ENCODE measurements at regions not wholly inside any gene's neighbourhood (a gene's known extent, or its start where the extent isn't known, plus 50 kb on each side); places are given as distances from the start of the nearest gene placed in this dataset.

DNA sequence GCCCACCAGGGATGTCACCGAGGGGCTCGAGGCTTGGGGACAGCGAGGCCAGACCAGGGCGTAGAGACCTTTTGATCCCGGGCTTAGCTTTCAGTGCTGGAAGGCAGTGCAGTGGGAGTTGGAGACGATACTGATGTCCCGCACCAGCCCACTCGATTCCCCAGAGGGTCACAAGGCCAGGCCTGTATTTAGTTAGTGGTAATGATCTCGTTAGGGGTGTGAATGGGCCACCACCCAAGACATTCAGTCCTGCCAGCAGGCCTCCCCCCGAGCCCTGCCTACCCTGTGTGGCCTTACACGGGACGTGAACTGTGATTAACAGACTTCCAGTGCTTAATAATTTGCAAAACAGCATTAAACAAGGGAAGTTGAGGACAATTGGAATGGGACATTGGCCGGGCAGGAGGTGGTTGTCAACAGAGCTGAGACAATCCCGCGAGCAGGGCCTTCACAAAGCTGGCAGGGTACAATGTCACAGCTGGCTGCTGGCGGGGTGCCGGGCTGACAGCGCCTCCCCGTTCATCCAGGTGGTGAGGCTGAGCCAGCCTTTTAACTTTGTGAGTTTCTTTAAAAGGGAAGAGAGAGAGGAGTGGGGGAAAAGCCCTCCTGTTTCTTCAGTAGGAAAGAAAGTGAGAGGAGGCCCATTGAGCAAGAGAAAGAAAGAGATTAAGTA lies 175.3 kb upstream of the RALGAPA2 start:
- DNase-seq (ENCODE audit: low read depth in 2 of 2): no peak

DNA sequence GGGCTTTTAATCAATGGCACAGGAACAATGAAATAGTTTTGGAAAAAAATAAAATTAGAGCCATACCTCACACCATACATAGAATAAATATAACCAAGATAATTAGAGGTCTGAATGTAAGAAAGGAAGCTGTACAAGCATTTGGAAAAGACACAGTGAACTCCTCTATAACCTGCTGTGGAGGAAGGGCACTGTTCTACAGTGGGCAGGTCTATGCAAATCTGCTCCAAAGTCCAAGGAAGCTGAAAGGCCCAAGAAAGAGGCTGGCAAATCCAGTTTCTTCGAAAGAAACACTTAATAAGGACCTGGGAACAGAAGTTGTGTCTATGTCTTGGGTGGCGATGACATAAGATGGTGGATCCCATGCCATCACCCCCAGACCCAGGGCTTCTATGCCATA lies 169.4 kb upstream of the RALGAPA2 start:
- DNase-seq (ENCODE audit: low read depth in 2 of 2): no peak

DNA sequence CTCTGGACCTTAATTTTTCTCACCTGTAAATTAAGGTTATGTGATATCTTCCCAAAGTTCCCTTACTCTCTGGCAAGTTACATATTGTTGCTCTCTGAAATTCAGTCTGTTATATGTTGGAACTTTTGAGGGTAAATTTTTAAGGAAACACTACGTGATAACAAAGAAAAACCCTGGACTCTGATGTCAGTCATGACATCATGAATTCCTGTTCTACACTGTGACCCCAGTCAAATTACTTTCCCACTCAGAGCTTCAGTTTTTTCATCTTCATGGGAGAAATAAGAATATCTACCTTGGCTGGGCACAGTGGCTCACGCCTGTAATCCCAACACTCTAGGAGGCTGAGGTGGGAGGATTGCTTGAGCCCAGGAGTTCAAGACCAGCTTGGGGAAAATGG lies 164.6 kb upstream of the RALGAPA2 start:
- DNase-seq (ENCODE audit: low read depth in 2 of 2): no peak

DNA sequence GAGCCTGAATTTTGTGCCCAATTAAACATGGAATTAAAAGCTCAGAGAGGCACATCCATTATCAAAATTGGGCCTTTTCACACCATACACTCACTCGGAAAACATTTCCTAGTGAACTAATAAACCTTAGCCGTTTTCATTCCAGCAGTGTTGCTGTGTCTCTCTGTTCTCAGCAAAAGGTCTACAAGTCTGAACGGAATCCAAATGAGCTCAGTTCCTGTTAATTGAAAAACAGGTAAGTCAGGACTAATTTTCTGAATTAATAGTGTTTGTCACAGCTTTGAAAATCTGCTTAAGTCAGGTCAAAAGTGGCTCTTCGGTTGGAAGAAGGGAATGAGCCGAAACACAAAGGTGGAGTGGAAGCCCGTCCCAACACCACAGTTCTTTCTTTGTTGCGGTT lies 163.3 kb upstream of the RALGAPA2 start:
- no peak for DNase-seq (ENCODE audit: low read depth in 2 of 2)

DNA sequence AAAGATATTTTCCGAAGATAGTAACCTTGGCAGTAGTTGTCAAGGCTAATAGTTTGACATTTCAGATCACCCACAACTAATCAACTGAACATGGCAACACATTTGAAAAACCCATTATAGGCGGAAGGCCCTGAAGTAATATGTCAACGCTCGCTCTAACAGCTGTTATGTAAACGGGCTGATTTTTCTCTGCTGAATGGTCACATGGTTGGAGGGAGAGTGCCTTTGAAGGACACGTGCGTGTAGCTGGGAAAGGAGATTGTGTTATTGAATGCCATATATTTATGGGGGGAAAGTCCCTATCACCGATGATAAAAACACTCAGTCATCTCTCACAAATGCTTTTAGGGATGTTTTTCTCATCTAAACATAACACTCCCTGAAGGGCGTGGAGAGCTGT lies 160.0 kb upstream of the RALGAPA2 start:
- no peak for DNase-seq (ENCODE audit: low read depth in 2 of 2)

DNA sequence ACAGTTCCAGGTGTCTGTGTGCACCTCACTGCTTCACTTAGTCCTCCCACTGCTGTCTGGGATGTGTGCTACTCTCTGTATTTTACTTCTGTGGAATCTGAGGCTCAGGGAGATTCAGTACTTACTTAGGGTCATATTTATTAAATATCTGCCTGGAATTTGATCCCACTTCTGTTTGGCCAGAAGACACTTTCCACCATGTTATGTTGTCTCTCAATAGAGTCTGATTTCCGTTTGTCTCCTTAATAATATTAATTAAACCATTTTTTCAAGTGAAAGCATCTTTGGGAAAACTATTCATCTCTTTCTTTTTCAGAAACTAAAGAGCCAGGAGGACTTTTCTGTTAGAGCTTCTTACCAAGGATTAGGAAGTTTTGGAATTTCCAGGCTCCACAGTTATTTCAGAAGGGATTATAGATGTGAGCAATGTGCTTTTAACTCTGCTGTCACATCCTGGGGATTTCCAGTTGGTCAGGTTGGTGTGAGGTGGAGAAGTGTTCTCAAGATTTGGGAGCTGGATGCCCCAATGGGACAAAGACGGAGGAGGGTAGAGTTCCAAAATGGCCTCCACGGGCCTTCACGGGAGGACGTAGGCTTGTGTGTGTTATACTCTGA lies 156.8 kb upstream of the RALGAPA2 start:
- DNase-seq (ENCODE audit: low read depth in 2 of 2): no peak

DNA sequence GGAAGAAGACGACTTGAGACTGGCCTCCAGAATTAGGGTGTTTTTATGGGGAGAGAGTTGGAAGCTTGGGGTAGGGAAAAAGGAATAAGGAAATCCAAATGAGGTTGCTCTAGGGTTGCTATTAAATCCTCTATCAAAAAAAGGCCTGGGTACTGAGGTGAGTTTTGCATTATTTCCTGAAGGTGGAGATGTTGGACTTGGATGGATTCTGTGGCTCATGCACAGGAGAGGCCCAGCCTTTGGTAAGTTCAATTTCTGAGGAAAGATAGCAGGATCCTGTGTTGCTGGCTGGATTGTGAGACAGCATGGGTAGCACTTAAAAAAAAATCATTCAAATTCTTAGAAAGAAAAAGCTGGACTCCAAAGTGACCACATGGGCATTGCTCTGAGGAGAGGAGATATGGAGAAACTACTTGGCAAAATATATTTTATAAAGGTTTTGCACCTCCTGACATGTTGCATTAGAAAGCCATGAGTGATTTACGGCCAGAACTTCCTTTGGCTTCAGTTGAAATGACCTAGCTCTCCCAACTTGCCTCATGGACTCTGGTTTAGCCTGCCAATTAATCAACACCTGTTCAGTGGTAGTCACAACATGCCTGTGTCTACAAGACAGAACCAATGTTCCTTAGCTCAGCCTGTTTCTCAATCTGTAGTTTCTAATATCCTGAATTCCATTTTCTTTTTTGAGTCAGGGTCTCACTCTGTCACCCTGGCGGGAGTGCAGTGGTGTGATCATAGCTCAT lies 152.1 kb upstream of the RALGAPA2 start:
- DNase-seq (ENCODE audit: low read depth in 2 of 2): no peak

DNA sequence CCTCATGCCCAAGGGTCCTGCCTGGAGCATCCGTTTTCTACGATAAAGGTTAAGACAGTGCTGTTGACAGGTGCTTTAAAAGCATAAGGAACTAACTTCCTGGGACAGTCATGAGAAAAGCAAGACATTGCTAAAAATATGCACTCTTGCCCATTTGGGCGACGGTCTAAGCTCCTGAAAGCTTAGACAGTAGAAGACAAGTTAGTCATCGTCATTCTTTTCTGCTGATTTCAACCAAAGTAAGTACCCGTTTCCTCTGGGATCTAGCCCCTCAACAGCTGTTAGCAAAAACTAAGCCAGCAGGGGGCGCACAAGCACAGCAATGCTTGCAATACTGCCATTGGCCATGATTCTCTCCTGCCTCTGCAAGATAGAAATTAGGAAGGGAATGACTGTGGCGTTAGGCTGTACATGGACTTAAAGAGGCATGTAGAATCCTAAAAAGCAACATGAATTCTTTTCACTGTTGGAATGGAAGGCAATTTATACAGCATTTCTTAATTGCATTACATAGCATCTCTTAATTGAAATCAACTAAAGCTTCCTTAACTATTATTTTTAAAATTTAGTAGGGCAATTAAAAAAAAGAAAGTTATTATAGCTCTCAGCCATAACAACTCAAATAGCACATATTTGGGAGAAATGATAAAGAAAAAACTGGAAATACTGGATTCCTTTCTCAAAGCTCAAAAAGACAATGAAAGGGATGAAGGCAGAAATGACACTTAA lies 147.8 kb upstream of the RALGAPA2 start:
- DNase-seq (ENCODE audit: low read depth in 2 of 2): peak; percentile 81 to 99

DNA sequence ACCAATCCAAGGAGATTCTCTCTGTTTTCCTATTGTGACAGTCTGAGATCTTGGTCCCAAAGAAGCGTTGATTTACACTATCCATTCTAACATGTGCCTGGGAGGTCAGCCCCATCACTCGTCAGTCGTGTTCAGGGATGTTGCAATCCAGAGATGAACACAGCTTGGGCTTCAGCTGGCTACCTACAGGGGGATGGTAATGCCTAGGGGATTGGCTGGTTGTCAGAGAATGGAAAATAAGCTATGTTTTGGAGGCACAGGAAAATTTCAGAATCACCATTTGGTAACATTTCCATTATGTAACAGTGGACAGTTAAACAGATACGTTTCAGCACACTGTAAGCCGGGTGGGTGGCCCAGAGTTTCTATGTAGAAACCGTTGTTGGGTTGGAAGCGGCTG lies 147.1 kb upstream of the RALGAPA2 start:
- DNase-seq (ENCODE audit: low read depth in 2 of 2): no peak

DNA sequence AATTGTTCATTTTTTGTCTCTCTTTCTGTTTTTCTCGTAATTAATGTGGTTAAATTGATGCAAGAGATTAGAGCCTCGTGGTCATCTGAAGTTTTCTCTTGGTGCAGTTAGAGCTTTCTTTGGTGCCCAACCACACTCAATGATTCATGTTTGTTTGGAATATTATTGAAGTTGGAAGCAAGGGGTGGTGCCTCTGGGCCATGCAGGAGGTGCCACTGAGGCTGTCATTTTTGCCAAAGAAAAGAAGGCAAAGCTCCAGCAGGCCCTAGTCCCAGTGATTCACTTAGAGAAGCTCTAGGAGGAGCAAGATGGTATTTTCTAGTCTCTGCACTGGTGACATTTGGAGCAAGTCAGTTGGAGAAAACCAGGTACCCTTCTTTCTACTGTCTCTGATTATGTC lies 144.5 kb upstream of the RALGAPA2 start:
- DNase-seq (ENCODE audit: low read depth in 2 of 2): no peak

DNA sequence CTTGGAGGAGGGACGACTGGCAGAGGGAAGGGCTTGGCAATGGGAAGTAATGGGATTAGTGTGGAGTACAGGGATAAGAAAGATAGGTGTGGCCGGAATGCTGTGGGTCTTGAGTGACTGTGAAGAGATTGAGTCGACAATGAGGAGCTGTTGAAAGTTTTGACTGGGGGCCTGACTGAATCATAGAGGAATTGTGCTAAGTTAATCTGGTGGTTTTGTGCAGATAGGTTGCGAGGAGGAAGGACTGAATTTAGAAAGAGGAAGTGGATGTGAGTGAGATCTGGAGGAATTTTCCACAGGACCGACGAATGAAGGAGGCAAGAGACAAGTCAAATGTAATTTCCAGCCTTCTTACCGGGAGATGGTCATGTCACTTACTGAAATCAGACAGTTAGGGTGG lies 143.9 kb upstream of the RALGAPA2 start:
- DNase-seq (ENCODE audit: low read depth in 2 of 2): no peak

DNA sequence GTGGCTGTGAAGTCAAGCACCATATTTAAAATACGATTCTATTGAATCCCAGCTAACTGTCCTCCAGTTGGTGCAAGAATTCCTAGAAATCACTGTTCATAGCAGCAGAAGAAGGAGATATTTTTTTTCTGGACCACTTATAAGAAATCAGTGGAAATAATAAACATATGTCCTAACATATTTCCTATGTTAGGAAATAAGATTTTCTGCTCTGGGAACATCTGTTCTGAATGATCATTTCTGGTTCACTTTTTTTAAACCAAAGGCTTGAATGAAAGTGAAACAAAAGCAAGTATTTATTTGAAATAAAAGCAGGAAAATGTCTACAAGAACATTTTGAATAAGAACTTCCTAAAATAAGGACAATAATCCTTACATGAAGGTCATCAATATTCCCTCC lies 138.9 kb upstream of the RALGAPA2 start:
- DNase-seq (ENCODE audit: low read depth in 2 of 2): no peak

DNA sequence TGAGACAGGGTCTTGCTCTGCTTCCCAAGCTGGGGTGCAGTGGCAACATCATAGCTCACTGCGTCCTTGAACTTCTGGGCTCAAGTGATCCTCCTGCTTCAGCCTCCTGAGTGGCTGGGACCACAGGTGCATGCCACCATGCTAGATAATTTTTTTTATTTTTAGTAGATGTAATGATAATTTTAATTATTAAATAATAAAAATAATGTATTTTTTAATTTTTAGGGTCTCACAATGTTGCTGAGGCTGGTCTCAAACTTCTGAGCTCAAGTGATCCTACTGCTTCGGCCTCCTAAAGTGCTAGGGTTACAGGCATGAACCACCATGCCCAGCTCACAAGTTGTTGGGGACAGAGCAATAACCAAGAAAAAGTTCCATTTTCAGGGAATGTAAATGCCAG lies 138.0 kb upstream of the RALGAPA2 start:
- no peak for DNase-seq (ENCODE audit: low read depth in 2 of 2)

DNA sequence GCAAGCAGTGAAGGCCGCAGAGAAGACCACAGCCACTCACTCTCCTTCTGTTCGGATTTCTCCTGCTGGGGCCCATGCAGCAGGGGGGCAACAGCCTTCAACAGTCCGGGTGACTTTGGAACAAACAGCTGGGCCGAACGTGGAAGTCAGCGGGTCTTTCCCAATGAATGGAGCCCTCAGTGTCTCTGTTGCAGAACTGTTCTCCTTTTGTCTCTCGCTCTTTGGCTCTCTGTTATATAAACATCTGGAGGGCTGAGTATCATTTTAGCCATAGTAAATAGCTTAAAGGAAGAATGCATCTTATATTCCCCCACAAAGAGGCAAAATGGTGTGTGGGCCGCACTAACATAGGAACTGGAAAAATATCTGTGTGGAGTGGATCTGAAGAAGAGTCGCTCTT lies 136.7 kb upstream of the RALGAPA2 start:
- DNase-seq (ENCODE audit: low read depth in 2 of 2): no peak

DNA sequence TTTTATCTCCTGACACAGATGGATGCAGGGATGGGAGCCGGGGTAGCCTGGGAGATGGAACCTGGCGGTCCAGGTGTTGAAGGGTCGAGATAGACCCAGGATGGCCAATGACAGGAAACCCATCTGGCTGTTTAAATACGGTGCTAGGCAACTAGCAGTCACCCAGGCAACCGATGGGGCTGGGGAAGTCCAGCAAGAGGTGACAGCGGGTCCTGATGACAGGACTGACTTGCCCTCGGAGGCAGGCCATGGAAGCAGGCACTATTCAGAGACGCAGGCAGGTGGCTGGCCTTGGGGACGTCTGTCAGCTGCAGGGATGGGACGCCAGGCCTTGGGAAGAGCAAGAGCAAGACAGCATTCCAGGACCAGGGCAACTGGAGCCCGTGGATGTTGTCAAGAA lies 135.4 kb upstream of the RALGAPA2 start:
- no peak for DNase-seq (ENCODE audit: low read depth in 2 of 2)

DNA sequence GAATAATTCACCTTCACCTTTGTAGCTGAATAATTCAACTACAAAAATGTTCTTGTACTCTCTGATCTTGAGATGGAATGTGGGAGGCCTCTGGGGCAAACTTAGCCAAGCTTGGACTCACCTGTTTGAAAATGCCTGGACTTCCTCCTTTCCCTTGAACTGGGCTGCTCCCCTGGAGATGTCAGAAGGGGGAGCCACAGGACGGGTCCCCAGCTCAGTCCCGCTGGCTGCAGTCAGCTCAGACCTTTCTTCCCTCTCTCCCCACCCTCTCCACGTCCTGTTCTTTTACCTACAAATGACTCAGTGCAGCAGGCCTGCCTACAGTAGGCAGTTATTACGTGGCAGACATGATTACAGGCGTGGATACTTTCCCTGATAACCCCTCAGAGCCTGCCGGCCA lies 131.5 kb upstream of the RALGAPA2 start:
- DNase-seq (ENCODE audit: low read depth in 2 of 2): no peak

DNA sequence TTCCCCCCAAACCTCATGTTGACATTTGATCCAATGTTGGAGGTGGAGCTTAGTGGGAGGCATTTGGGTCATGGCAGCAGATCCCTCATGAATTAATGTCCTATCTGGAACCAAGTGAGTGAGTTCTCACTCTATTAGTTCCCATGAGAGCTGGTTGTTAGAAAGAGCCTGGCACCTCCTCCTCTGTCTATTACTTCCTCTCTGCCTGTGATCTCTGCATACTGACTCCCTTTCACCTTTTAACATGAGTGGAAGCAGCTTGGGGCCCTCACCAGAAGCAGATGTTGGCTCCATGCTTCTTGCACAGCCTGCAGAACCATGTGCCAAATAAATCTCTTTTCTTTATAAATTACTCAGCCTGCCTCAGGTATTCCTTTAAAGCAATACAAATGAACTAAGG lies 127.3 kb upstream of the RALGAPA2 start:
- DNase-seq (ENCODE audit: low read depth in 2 of 2): no peak

DNA sequence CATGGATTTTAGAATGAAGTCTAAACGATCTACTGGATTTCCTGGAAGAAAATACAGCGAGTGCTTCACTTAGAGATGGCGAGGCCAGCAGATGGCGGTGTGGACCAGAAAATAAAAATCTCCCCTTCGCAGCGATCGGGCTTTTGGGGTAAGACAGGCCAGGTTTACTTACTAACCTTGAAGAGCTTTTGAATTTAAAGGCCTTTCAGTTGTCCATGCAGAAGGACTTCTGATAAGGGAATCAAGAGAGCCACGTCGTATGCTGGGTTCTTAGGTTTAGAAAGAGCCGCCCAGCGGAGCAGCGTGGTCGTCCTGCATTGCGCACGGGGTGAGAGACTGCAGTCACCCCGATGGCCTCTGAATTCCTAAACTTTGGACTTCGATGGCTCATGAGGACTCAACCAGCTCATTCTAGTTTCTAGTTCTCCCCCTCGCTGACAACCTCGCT lies 125.2 kb upstream of the RALGAPA2 start:
- peak in 1 of 2 donors; percentile 35 for DNase-seq (ENCODE audit: low read depth in 2 of 2)

DNA sequence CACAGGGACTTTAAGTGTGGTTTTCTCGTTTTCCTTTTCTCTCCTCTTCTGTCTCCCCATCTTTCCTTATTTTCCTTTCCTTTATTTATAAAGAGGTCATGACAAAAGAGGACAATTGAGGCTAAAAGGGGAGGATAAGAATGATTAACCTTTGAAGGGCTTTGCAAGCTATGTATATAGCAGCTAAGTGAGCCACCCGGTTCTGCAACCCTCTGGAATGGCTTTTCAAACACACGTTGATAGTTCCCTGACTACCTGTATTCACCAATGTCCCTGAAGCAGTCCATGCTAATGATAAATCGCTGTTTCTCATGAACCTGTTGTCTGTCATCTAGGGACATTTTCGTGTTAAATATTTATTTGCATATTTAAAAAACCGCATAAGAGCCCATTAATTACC lies 124.4 kb upstream of the RALGAPA2 start:
- DNase-seq (ENCODE audit: low read depth in 2 of 2): no peak

DNA sequence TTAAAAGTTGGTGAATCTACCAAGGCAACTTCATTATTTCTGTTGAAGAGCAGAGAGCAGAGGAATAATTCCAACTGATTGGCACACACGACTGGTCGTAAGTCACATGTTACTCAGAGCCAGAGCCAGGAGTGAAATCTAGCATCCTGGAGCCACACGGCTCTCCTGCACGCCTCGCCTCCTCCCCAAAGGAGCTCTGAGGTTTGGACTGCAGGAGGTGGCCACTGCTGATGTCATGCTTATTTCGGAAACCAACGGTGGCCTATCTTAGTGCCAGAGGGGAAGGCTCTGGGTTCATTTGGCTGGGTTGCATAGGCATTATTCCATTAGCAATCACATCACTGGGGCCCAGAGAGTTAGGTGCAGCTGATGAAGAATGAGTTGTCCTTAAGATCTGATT lies 123.5 kb upstream of the RALGAPA2 start:
- DNase-seq (ENCODE audit: low read depth in 2 of 2): no peak

DNA sequence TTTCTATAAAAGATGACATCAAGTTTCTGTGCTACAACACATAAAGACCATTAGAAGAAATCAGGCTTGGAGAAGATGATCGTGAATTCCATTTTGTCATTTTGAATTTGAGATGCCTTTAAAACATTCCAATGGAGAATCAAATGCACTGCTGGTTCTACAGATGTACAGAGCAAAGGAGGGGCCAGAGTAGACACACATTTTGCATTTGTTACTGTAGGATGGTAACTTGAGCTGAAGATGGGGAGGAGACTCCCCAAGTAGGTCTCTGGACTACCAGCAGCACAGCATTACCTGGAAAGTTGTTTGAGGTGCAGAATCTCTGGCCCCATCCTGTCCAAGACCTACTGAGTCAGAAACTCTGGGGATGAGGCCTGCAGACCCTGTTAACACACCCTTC lies 121.6 kb upstream of the RALGAPA2 start:
- DNase-seq (ENCODE audit: low read depth in 2 of 2): no peak

DNA sequence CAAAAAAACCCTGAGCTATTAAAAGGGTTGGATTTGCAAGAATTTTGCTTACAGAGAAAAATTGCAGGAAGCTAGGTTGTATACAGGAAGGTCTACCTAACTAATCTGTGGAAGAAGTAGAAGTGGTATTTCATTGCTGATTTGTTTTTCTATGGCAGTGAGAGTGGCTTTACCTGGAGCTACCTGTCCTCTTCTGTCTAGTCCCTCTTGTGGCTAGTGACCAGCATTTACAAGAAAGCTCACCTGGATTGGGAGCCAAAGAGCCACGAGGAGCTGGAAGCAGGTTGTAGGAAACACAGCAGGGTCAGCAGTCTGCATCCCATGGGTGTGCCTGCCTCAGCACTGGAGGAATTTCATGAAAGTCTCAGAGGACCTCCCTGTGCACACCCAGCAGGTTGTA lies 120.3 kb upstream of the RALGAPA2 start:
- DNase-seq (ENCODE audit: low read depth in 2 of 2): no peak

DNA sequence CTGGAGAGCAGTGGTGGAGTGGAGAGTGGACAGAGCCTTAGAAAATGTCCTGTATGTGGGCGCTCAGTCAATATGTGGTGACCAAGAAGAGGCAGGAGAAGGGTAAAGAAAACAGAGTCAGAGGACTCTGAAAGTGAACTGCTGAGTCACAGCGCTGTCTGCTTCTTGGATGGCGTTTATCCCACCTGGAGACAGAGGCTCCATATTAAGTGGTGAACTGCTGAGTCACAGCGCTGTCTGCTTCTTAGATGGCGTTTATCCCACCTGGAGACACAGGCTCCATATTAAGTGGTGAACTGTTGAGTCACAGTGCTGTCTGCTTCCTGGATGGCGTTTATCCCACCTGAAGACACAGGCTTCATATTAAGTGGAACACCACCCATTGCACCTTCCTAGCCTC lies 119.3 kb upstream of the RALGAPA2 start:
- no peak for DNase-seq (ENCODE audit: low read depth in 2 of 2)

All from stimulated activated CD4-positive, alpha-beta T cell treated with anti-CD3 and anti-CD28 coated beads, Interleukin-4, amount 100 ng/mL, for 48 hours (primary cell).